Neural progenitor cell (in vitro differentiated cells): ENCODE measurements at regions not wholly inside any gene's neighbourhood (a gene's known extent, or its start where the extent isn't known, plus 50 kb on each side); places are given as distances from the start of the nearest gene placed in this dataset.

ENCODE experiments used
- EZH2 ChIP-seq: fragments of 200-600 bp; sonication (generic); IDR thresholded peaks from 2 replicates; pipeline ENCODE4 v1.6.1; 2017; ENCODE audit warnings: antibody characterized with exemption, mild to moderate bottlenecking, moderate library complexity
- EZH2phosphoT487 ChIP-seq: fragments of 200-600 bp; sonication (generic); IDR thresholded peaks from 2 replicates; pipeline ENCODE4 v1.6.1; 2017; ENCODE audit warnings: antibody characterized with exemption
- TF ChIP-seq, protein P1 (sequence below): fragments of 200-600 bp; sonication (generic); IDR thresholded peaks from 2 replicates; pipeline ENCODE4 v1.5.1; 2017; ENCODE audit warnings: antibody characterized with exemption, mild to moderate bottlenecking

DNA sequence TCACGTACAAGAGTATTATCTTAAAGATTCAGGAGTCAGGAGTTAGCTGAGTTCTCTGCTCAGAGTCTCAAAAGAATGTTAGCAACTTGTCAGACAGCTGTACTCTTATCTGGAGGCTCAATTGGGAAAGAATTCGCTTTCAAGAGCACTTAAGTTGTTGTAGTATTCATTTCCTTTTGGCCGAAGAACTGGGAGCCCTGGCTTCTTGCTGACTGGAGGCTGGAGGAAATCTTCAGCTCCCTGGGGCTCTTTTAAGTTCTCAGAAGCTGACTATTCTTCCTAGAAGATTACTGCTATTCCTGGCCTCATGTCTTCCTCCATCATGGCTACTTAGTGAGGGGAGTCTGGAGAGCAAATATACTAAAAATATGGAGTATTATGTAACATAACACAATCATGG lies 587.2 kb downstream of the EPHA5 start:
- TF ChIP-seq EZH2 (no peak), EZH2phosphoT487 (no peak)
- TF ChIP-seq, protein P1, sequence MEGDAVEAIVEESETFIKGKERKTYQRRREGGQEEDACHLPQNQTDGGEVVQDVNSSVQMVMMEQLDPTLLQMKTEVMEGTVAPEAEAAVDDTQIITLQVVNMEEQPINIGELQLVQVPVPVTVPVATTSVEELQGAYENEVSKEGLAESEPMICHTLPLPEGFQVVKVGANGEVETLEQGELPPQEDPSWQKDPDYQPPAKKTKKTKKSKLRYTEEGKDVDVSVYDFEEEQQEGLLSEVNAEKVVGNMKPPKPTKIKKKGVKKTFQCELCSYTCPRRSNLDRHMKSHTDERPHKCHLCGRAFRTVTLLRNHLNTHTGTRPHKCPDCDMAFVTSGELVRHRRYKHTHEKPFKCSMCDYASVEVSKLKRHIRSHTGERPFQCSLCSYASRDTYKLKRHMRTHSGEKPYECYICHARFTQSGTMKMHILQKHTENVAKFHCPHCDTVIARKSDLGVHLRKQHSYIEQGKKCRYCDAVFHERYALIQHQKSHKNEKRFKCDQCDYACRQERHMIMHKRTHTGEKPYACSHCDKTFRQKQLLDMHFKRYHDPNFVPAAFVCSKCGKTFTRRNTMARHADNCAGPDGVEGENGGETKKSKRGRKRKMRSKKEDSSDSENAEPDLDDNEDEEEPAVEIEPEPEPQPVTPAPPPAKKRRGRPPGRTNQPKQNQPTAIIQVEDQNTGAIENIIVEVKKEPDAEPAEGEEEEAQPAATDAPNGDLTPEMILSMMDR, result no peak
